ENCODE measurements at regions not wholly inside any gene's neighbourhood (a gene's known extent, or its start where the extent isn't known, plus 50 kb on each side); places are given as distances from the start of the nearest gene placed in this dataset.

DNA sequence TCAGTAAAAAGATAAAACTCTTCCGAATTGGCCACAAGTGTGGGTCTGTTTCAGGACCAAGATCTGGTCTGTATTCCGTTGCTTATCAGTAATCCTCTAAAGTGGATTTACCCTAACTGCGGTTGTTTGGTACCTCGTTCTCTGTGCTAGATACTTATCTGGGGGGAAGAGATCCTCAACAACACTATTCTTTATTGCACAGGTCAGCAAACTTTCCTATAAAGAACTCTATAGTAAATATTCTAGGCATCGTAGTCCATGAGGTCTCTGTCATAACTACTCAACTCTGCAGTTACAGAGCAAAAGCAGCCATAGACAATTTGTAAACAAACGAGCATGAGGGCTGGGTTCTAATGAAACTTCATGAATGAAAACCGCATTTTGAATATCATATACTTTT lies 335.8 kb upstream of the KIF2A start:
- no peak overlapping the region for H3K4me3 ChIP-seq (ENCODE audit: low read depth, low read length)
- no peak for DNase-seq (ENCODE audit: low read depth)
- TF ChIP-seq POLR2A (IDR thresholded peaks at IDR 0.05; ENCODE audit: extremely low read depth, insufficient read length) = no peak
- TF ChIP-seq MYC (IDR thresholded peaks at IDR 0.05; ENCODE audit: low read depth, low read length) = no peak
- TF ChIP-seq, protein P1, sequence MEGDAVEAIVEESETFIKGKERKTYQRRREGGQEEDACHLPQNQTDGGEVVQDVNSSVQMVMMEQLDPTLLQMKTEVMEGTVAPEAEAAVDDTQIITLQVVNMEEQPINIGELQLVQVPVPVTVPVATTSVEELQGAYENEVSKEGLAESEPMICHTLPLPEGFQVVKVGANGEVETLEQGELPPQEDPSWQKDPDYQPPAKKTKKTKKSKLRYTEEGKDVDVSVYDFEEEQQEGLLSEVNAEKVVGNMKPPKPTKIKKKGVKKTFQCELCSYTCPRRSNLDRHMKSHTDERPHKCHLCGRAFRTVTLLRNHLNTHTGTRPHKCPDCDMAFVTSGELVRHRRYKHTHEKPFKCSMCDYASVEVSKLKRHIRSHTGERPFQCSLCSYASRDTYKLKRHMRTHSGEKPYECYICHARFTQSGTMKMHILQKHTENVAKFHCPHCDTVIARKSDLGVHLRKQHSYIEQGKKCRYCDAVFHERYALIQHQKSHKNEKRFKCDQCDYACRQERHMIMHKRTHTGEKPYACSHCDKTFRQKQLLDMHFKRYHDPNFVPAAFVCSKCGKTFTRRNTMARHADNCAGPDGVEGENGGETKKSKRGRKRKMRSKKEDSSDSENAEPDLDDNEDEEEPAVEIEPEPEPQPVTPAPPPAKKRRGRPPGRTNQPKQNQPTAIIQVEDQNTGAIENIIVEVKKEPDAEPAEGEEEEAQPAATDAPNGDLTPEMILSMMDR (IDR thresholded peaks at IDR 0.05; ENCODE audit: low read depth, low read length) = no peak
- TF ChIP-seq, protein P2, sequence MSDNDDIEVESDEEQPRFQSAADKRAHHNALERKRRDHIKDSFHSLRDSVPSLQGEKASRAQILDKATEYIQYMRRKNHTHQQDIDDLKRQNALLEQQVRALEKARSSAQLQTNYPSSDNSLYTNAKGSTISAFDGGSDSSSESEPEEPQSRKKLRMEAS (IDR thresholded peaks at IDR 0.05; ENCODE audit: low read depth, low read length) = no peak

DNA sequence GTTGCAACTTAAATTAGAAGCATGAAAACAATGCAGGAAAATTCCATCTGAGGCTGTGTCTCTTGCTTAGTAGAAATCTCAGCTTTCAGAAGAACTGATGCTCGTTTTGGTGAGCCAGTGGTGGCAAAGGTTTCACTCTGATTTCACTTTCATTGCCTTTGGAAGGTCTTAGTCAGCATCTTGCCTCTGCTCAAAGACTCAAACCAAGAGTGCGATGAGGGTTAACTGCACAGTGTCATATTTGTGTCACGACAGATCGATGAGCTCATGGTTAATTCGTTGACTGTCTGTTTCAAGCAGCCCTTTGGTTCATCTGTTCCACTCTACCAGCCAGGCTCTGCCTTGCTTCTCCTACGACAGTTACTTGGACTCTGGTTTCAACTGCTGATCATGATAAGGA lies 331.3 kb upstream of the KIF2A start:
- TF ChIP-seq, protein P2 (IDR thresholded peaks at IDR 0.05; ENCODE audit: low read depth, low read length) = no peak
- TF ChIP-seq POLR2A (IDR thresholded peaks at IDR 0.05; ENCODE audit: extremely low read depth, insufficient read length) (no peak), MYC (IDR thresholded peaks at IDR 0.05; ENCODE audit: low read depth, low read length) (no peak)
- TF ChIP-seq, protein P1 (IDR thresholded peaks at IDR 0.05; ENCODE audit: low read depth, low read length) = no peak
- no peak for DNase-seq (ENCODE audit: low read depth)
- no peak overlapping the region for H3K4me3 ChIP-seq (ENCODE audit: low read depth, low read length)

GRCh38 chr5:61981886-61982285 lies 324.1 kb upstream of the KIF2A start:
- TF ChIP-seq, protein P2 (IDR thresholded peaks at IDR 0.05; ENCODE audit: low read depth, low read length) = no peak
- TF ChIP-seq MYC (IDR thresholded peaks at IDR 0.05; ENCODE audit: low read depth, low read length) (no peak), POLR2A (IDR thresholded peaks at IDR 0.05; ENCODE audit: extremely low read depth, insufficient read length) (no peak)
- TF ChIP-seq, protein P1 (IDR thresholded peaks at IDR 0.05; ENCODE audit: low read depth, low read length) = no peak
- H3K4me3 ChIP-seq (ENCODE audit: low read depth, low read length) = no peak overlapping the region
- peak; percentile 27 for DNase-seq (ENCODE audit: low read depth)

- TF ChIP-seq, protein P1 (IDR thresholded peaks at IDR 0.05; ENCODE audit: low read depth, low read length) = no peak
- TF ChIP-seq MYC (IDR thresholded peaks at IDR 0.05; ENCODE audit: low read depth, low read length) (no peak), POLR2A (IDR thresholded peaks at IDR 0.05; ENCODE audit: extremely low read depth, insufficient read length) (no peak)
- TF ChIP-seq, protein P2 (IDR thresholded peaks at IDR 0.05; ENCODE audit: low read depth, low read length) = no peak
- DNase-seq (ENCODE audit: low read depth) = no peak
- H3K4me3 ChIP-seq (ENCODE audit: low read depth, low read length) = no peak overlapping the region
Measured at GRCh38 chr5:61991430-61991829, 314.6 kb upstream of the KIF2A start.

DNA sequence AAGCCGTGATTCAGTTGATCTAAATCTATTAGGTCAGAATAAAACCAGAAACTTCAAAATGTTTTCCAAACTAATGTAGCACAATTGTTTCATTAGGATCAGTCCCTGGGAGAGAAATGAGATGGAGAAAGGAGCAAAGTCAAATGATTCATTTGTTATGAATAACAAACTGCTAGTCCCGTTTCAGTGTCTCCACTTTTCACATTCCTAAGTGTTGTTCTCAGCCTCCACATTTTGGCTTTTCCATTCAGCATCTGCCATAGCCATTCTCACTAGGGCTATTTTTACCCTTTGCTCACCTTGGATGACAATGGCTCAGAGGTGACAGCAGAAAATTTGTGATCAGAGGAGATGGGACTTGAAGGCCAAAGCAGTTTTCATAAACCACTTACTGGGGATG lies 314.1 kb upstream of the KIF2A start:
- TF ChIP-seq, protein P1 (IDR thresholded peaks at IDR 0.05; ENCODE audit: low read depth, low read length) = no peak
- TF ChIP-seq, protein P2 (IDR thresholded peaks at IDR 0.05; ENCODE audit: low read depth, low read length) = no peak
- TF ChIP-seq POLR2A (IDR thresholded peaks at IDR 0.05; ENCODE audit: extremely low read depth, insufficient read length) (no peak), MYC (IDR thresholded peaks at IDR 0.05; ENCODE audit: low read depth, low read length) (no peak)
- no peak for DNase-seq (ENCODE audit: low read depth)

More for the DNA sequence above, 314.1 kb upstream of the KIF2A start:
- no peak overlapping the region for H3K4me3 ChIP-seq (ENCODE audit: low read depth, low read length)

Data from NB4 (cell line).